HepG2 (cell line): ENCODE measurements at regions not wholly inside any gene's neighbourhood (a gene's known extent, or its start where the extent isn't known, plus 50 kb on each side); places are given as distances from the start of the nearest gene placed in this dataset.

Experiments used
- ATAC-seq: fragments of 200-7000 bp; cut with Tn5 transposase; 3 replicates; pipeline ENCODE4 v1.9.1; 2020; ENCODE audit warnings: mild to moderate bottlenecking, moderate library complexity
- BruUV-seq: library from RNA; stranded (reverse); fragments of 400-500 nt; replicated peaks from 2 replicates; lab custom pipeline; 2021; lab: Mats Ljungman, UMichigan
- CTCF ChIA-PET: fragments of 300-600 bp; formaldehyde crosslinking; extraction: SDS; loops from one replicate; lab custom pipeline; 2021; ENCODE audit warnings: low total read pairs, inconsistent platforms, low intra/inter-chr PET ratio; lab: Yijun Ruan, JAX
- POLR2A ChIA-PET: fragments of 350-600 bp; sonication (Branson Sonifier 250); formaldehyde crosslinking; loops from one replicate; lab custom pipeline; 2020; ENCODE audit warnings: antibody characterized with exemption, inconsistent platforms; lab: Yijun Ruan, JAX
- DNase-seq: peaks from one replicate; pipeline ENCODE4 v3.0.0-alpha.2; 2015; ENCODE audit warnings: low spot score
- FAIRE-seq: peaks from 3 replicates; lab custom pipeline; 2011; peaks lifted over from hg19 to GRCh38; lab: Jason Lieb, UNC
- H2AFZ ChIP-seq: one replicate; pipeline ENCODE4 v1.6.1; 2011; ENCODE audit warnings: low read length, inconsistent platforms
- H3K27ac ChIP-seq: fragments of 300-600 bp; 3 replicates; pipeline ENCODE4 v1.8.0; 2011; ENCODE audit warnings: mixed run types, mild to moderate bottlenecking, mixed read lengths, low read length, inconsistent platforms; ENCODE audit not compliant: insufficient read depth; ENCODE audit errors: extremely low read length
- H3K27me3 ChIP-seq, 2 experiments: fragments of 200-600 bp in 1 of 2; 2 replicates in 1 of 2; 3 replicates in 1 of 2; pipeline versions ENCODE4 v1.6.0 to v1.8.0; 2011; ENCODE audit warnings: low read length in 2 of 2, mild to moderate bottlenecking in 2 of 2, moderate library complexity in 2 of 2, inconsistent platforms in 1 of 2; ENCODE audit not compliant: insufficient read depth in 2 of 2, control insufficient read depth in 1 of 2
- H3K36me3 ChIP-seq, 2 experiments: fragments of 200-600 bp in 1 of 2; replicated peaks in 1 of 2; 2 replicates in 1 of 2; 3 replicates in 1 of 2; pipeline versions ENCODE4 v1.5.1 to v1.8.0; 2011; ENCODE audit warnings: low read length in 2 of 2, inconsistent platforms in 1 of 2; ENCODE audit not compliant: insufficient read depth in 2 of 2, control insufficient read depth in 1 of 2
- H3K4me1 ChIP-seq: 2 replicates; pipeline ENCODE4 v1.5.1; 2012; ENCODE audit warnings: low read length, inconsistent platforms; ENCODE audit not compliant: insufficient read depth
- H3K4me2 ChIP-seq: 2 replicates; pipeline ENCODE4 v1.6.0; 2011; ENCODE audit warnings: low read depth, low read length, inconsistent platforms
- H3K4me3 ChIP-seq, 3 experiments: fragments of 200-600 bp in 1 of 3; sonication (generic), shearing (Covaris generic) in 1 of 3; replicated peaks in 1 of 3; 2 replicates each; pipeline ENCODE4 v1.5.1; 2011 to 2016; ENCODE audit warnings: low read length in 3 of 3, inconsistent platforms in 2 of 3, low read depth in 2 of 3, mild to moderate bottlenecking in 2 of 3, control low read depth in 1 of 3, mixed read lengths in 1 of 3; ENCODE audit not compliant: insufficient read depth in 1 of 3
- H3K79me2 ChIP-seq: one replicate; pipeline ENCODE4 v1.6.1; 2011; ENCODE audit warnings: low read length, inconsistent platforms; ENCODE audit not compliant: insufficient read depth
- H3K9ac ChIP-seq: 2 replicates; pipeline ENCODE4 v1.6.0; 2011; ENCODE audit warnings: mild to moderate bottlenecking, low read depth, low read length, inconsistent platforms; ENCODE audit not compliant: insufficient read depth
- H3K9me3 ChIP-seq: 2 replicates; pipeline ENCODE4 v1.5.1; 2012; ENCODE audit warnings: mild to moderate bottlenecking, low read length
- H4K20me1 ChIP-seq: 2 replicates; pipeline ENCODE4 v1.6.0; 2011; ENCODE audit warnings: inconsistent platforms, mild to moderate bottlenecking, low read length, moderate library complexity; ENCODE audit not compliant: insufficient read depth
- REL ChIP-seq: sonication (generic); formaldehyde crosslinking; conservative IDR thresholded peaks from 2 replicates; pipeline ENCODE4 v1.8.0; 2022; ENCODE audit warnings: mild to moderate bottlenecking, missing genetic modification reagents, moderate library complexity
- ZIK1 ChIP-seq: sonication (generic); formaldehyde crosslinking; IDR thresholded peaks from 2 replicates; pipeline ENCODE4 v1.5.0; 2020; ENCODE audit warnings: mild to moderate bottlenecking, low read depth, missing genetic modification reagents, borderline replicate concordance
- WGBS: methylation state at CpG from one replicate; pipeline ENCODE4 v1.1.6; 2017; ENCODE audit warnings: low lambda C conversion rate; 5-methylcytosine and 5-hydroxymethylcytosine counted together
- in situ Hi-C: cut with HindIII; loops from 2 replicates; pipeline ENCODE4 v1.10.0; 2017; ENCODE audit warnings: low pct_unique_long_range_greater_than_20kb; ENCODE audit not compliant: extremely low pct_ligation_motif_present
- intact Hi-C: fragments of 100-400 bp; cut with micrococcal nuclease; formaldehyde crosslinking; loops from one replicate; pipeline ENCODE4 v1.10.0; 2022; ENCODE audit not compliant: unreplicated experiment
- TF ChIP-seq, protein P1 (sequence below): IDR thresholded peaks from 2 replicates; pipeline ENCODE4 v1.6.1; 2016; ENCODE audit warnings: low read depth, control low read depth
- TF ChIP-seq, protein P2 (sequence below), 2 experiments: fragments of 450-650 bp in 1 of 2; sonication (generic) in 1 of 2; formaldehyde crosslinking in 1 of 2; IDR thresholded peaks; 2 replicates each; pipeline versions ENCODE4 v1.6.1 to v1.8.0; 2016 to 2022; ENCODE audit warnings: antibody characterized with exemption in 1 of 2, mild to moderate bottlenecking in 1 of 2, missing genetic modification reagents in 1 of 2
- TF ChIP-seq, protein P3 (sequence below): sonication (generic); formaldehyde crosslinking; IDR thresholded peaks from one replicate; pipeline ENCODE4 v1.5.1; 2020; ENCODE audit warnings: mild to moderate bottlenecking, missing genetic modification reagents; ENCODE audit errors: not compliant biosample characterization

DNA sequence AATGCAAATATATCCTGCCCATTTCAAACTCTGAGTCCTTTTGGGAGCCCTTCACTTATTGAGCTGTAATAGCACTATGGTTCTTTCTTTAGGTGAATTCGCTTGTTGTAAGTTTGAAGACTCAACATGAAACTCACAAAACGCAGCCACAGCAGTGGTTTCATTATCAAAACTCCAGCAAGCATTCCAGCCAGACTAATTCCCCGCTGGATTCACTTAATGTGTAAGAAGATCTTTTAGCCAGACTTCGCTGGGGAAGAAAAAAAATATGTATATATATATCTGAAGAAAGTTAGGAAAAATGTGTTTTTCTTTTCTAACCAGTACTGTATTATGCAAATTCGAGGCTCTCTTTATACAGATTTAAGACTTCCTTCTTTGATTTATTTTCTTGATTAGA lies 241.1 kb downstream of the WNT5A start:
- Histone ChIP-seq H3K27me3 (peaks cover 0 to 5% of the 10 kb centered on the region in 2 experiments; a peak in 2 of 5 replicates), H4K20me1 (no peaks in the 10 kb centered on the region), H3K79me2 (no peaks in the 10 kb centered on the region), H3K4me1 (no peaks in the 10 kb centered on the region), H2AFZ (no peak overlapping the region), H3K4me2 (no peak overlapping the region), H3K4me3 (no peak overlapping the region), H3K9ac (no peak overlapping the region), H3K27ac (no peak overlapping the region), H3K36me3 (no peaks in the 10 kb centered on the region), H3K9me3 (no peaks in the 10 kb centered on the region)
- 7% methylated on average over 5 of the region's 5 CpGs for WGBS
- in situ Hi-C loops (no loop called here), intact Hi-C loops (no loop called here)
- POLR2A ChIA-PET, result no interaction called here
- DNase-seq, result no peak
- BruUV-seq, result no TSS peak
- no peak for FAIRE-seq
- ATAC-seq, result no peak
- CTCF ChIA-PET, result no interaction called here
- TF ChIP-seq, protein P1, sequence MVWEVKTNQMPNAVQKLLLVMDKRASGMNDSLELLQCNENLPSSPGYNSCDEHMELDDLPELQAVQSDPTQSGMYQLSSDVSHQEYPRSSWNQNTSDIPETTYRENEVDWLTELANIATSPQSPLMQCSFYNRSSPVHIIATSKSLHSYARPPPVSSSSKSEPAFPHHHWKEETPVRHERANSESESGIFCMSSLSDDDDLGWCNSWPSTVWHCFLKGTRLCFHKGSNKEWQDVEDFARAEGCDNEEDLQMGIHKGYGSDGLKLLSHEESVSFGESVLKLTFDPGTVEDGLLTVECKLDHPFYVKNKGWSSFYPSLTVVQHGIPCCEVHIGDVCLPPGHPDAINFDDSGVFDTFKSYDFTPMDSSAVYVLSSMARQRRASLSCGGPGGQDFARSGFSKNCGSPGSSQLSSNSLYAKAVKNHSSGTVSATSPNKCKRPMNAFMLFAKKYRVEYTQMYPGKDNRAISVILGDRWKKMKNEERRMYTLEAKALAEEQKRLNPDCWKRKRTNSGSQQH (CRISPR knock-in tag), result no peak
- TF ChIP-seq REL (no peak), ZIK1 (CRISPR knock-in tag) (no peak)
- TF ChIP-seq, protein P2, sequence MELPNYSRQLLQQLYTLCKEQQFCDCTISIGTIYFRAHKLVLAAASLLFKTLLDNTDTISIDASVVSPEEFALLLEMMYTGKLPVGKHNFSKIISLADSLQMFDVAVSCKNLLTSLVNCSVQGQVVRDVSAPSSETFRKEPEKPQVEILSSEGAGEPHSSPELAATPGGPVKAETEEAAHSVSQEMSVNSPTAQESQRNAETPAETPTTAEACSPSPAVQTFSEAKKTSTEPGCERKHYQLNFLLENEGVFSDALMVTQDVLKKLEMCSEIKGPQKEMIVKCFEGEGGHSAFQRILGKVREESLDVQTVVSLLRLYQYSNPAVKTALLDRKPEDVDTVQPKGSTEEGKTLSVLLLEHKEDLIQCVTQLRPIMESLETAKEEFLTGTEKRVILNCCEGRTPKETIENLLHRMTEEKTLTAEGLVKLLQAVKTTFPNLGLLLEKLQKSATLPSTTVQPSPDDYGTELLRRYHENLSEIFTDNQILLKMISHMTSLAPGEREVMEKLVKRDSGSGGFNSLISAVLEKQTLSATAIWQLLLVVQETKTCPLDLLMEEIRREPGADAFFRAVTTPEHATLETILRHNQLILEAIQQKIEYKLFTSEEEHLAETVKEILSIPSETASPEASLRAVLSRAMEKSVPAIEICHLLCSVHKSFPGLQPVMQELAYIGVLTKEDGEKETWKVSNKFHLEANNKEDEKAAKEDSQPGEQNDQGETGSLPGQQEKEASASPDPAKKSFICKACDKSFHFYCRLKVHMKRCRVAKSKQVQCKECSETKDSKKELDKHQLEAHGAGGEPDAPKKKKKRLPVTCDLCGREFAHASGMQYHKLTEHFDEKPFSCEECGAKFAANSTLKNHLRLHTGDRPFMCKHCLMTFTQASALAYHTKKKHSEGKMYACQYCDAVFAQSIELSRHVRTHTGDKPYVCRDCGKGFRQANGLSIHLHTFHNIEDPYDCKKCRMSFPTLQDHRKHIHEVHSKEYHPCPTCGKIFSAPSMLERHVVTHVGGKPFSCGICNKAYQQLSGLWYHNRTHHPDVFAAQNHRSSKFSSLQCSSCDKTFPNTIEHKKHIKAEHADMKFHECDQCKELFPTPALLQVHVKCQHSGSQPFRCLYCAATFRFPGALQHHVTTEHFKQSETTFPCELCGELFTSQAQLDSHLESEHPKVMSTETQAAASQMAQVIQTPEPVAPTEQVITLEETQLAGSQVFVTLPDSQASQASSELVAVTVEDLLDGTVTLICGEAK (IDR thresholded peaks at IDR 0.05), result no peak
- TF ChIP-seq, protein P2 (CRISPR knock-in tag; IDR thresholded peaks at IDR 0.05), result no peak
- TF ChIP-seq, protein P3, sequence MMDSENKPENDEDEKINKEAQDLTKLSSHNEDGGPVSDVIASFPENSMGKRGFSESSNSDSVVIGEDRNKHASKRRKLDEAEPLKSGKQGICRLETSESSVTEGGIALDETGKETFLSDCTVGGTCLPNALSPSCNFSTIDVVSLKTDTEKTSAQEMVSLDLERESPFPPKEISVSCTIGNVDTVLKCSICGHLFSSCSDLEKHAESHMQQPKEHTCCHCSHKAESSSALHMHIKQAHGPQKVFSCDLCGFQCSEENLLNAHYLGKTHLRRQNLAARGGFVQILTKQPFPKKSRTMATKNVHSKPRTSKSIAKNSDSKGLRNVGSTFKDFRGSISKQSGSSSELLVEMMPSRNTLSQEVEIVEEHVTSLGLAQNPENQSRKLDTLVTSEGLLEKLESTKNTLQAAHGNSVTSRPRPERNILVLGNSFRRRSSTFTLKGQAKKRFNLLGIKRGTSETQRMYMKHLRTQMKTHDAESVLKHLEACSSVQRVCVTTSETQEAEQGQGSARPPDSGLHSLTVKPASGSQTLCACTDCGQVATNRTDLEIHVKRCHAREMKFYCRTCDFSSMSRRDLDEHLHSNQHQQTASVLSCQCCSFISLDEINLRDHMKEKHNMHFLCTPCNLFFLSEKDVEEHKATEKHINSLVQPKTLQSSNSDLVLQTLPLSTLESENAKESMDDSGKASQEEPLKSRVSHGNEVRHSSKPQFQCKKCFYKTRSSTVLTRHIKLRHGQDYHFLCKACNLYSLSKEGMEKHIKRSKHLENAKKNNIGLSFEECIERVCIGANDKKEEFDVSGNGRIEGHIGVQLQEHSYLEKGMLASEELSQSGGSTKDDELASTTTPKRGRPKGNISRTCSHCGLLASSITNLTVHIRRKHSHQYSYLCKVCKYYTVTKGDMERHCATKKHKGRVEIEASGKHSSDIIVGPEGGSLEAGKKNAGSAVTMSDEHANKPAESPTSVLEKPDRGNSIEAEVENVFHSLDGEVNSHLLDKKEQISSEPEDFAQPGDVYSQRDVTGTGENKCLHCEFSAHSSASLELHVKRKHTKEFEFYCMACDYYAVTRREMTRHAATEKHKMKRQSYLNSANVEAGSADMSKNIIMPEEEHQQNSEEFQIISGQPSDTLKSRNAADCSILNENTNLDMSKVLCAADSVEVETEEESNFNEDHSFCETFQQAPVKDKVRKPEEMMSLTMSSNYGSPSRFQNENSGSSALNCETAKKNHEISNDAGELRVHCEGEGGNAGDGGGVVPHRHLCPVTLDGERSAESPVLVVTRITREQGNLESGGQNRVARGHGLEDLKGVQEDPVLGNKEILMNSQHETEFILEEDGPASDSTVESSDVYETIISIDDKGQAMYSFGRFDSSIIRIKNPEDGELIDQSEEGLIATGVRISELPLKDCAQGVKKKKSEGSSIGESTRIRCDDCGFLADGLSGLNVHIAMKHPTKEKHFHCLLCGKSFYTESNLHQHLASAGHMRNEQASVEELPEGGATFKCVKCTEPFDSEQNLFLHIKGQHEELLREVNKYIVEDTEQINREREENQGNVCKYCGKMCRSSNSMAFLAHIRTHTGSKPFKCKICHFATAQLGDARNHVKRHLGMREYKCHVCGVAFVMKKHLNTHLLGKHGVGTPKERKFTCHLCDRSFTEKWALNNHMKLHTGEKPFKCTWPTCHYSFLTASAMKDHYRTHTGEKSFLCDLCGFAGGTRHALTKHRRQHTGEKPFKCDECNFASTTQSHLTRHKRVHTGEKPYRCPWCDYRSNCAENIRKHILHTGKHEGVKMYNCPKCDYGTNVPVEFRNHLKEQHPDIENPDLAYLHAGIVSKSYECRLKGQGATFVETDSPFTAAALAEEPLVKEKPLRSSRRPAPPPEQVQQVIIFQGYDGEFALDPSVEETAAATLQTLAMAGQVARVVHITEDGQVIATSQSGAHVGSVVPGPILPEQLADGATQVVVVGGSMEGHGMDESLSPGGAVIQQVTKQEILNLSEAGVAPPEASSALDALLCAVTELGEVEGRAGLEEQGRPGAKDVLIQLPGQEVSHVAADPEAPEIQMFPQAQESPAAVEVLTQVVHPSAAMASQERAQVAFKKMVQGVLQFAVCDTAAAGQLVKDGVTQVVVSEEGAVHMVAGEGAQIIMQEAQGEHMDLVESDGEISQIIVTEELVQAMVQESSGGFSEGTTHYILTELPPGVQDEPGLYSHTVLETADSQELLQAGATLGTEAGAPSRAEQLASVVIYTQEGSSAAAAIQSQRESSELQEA (CRISPR knock-in tag), result no peak
